Stimulated activated CD4-positive, alpha-beta T cell treated with anti-CD3 and anti-CD28 coated beads, Interleukin-1b, Interleukin-23, amount 100 ng/mL, for 24 hours (primary cell): ENCODE measurements at regions not wholly inside any gene's neighbourhood (a gene's known extent, or its start where the extent isn't known, plus 50 kb on each side); places are given as distances from the start of the nearest gene placed in this dataset.
"Not testable (repeated sequence)": the region's sequence is repeated elsewhere in the genome, so short reads cannot be mapped to it uniquely, and the experiment has no call there.

ENCODE experiments used
- DNase-seq, 4 experiments: peaks; one replicate each; pipeline ENCODE4 v3.0.0-alpha.2; 2020; ENCODE audit warnings: low read depth in 4 of 4, low spot score in 1 of 4

DNA sequence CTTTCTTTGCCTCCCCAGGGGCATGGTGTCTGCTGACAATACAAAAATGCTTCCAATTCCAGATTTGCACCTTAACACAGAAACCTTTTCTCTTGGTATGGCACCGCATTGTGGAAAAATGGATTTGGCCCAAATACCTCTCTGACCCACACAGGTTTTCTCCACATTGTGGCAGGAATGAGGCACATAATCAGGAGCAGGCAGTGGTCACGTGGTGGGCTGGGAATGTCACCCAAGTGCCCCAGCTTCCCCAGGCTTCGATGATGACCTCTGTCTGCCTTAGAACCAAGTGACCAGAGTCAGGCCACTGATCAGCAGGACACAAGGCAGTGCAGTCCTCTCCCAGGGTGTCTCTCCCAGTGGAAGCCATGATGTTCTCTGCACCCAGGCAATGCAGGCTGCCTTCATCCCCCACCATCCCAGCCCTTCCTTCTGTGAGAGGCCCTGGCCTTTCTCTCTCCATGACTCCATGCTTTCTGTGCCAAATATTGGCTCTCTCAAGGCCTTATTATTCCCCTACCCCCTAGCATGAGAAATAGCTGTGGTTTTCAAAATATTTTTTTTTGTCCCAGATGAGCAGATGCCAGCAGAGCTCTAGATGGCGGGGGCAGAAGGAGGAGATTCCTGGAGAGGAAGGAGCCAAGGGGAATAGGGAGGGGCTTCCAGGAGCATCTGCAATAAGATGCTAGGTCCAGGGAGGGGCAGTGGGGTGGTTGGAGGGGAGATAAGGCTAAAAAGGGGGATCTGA is 198.9 kb downstream of the ACKR3 start:
- DNase-seq = no peak

DNA sequence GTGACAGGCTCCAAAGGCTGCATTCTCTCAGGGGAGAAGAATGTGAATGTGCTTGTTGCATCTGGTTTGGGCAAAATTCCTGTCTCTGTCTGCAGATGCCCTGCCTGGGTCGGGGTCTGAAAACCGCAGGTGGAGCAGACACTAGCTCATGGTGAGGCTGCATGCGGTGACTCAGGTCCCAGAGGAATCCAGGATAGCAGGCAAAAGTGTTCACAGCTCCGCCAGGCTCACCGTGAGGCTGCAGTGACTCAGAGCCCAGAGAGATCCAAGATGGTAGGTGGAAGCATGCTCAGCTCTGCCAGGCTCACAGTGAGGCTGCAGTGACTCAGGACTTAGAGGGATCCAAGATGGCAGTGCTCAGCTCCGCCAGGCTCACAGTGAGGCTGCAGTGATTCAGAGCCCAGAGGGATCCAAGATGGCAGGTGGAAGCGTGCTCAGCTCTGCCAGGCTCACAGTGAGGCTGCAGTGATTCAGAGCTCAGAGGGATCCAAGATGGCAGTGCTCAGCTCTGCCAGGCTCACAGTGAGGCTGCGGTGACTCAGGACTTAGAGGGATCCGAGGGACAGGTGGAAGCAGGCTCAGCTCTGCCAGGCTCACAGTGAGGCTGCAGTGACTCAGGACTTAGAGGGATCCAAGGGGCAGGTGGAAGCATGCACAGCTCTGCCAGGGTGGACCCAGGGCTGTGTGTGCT is 200.5 kb downstream of the ACKR3 start:
- DNase-seq = no peak

DNA sequence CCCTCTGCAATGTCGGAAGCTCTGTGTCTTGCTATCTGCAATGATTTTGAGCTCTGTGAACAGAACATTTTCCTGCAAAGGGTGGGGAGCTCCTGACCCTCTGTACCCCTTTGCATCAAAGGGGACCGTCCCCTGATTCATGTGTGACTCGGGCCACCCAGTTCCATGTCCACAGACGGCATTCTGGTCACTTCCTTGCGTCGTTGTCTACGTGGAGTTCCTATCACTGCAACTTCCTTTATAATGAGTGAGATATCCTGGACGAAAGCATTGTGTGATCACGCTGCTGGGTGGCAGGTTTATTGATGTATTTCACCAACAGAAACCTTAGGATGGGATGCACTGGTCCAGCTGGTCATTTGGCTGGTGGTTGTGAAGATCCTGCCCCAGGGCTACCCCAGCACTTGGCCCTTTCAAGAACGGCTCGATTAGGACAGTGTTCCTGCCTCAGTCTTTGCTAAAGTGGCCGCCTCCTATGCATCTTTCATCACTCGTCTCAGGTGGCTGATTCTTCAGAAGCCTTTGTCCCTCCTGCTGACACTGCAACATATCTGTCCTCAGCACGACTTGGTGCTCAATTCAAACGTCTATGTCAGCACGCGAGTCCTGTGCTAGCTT is 202.7 kb downstream of the ACKR3 start:
- DNase-seq = no peak

DNA sequence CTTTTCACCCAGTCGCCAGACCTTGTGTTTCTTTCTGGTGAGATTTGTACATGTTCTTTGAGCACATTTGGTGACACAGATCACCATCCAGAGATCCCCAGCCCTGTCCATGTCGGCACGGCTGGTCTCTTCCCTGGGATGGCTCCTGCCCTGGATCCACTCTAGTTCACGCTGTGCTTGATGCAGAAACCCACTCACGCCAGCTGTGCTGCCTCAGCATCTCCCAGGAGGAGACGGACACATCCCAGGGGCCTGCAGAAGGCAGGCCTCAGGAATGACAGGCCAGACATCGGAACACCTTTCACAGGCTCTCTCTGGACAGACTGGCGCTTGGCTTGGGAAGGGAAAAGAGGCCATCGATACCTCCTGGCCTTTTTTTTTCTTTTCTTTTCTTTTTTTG is 203.6 kb downstream of the ACKR3 start:
- DNase-seq = no peak

DNA sequence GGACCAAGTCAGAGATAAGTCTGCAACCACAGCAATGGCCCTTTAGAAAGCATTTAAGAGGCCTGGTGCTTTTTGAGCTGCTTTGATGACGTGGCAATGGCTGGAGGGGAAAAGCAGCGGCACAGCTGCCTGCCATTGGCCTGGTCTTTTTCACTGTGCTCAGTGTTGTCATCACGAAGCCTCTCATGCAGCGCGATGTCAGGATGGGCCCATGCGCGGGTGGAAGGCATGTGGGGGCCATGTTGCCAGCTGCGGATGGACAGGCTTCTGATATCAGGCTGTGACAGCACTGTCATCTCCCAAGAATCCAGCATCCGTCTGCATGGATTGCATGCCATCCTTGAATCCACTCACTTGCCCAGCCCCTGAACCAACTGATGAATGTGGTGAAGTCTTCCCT is 204.5 kb downstream of the ACKR3 start:
- no peak for DNase-seq

DNA sequence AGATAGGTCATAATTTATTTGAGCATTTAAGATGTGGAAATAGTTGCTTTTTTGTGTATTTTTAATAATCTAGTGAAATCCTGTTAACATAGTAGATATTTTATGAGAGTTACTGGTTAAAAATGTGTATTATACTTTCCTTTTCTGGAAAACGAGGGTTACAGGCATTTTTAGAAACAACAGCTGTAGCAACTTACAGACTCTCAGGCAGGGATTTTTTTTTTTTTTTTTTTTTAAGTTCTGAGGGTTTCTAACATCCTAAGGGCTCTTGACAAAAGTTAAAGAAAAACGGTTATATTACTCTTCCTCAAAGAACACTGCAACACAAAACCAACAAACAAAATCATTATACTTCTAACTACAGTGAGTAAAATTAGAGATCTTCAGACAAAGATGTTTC is 205.9 kb downstream of the ACKR3 start:
- DNase-seq = no peak

DNA sequence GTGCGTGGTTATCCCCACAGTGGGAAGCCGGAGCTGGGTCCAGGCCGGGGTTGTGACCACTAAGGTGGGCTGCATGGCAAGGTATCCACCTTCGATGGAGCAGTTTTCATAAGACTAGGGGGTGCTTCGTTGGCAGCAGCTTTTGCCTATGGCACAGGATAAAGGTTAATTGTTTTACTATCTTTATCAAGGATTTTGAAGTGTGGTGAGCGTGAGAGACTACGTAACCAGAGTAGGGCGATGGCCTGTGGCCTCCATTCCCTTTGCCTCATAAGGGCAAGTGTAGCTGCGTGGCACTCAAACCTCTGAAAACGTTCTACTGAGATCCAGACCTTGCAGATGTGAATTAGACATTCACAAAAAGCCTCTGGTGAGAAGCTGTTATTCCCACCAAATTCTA is 206.6 kb downstream of the ACKR3 start:
- no peak for DNase-seq

DNA sequence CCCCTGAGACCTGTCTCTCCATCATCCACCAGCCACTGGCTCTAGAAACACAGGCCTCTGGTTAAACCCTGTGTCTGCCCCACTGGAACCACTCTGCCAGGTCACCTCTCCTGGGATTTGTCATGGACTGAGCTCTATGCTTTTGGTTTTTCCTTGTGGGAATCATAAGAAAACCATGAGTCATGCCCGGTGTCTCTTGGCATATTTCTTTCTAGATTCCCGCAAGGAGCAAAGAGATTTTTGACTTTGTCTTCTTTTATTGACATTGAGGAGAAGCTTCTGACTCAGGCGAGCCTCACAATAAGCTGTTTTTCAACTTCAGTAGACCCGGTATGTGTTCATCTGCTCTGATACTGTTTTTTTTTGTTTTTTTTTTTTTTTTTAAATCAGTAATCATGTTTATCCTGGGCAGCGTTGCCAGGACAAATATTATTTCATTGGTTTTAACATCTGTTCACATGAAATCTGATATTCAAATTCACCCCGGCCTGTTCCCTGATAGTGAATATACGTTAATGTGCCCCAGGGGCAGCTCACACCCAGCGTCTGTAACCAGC is 207.1 kb downstream of the ACKR3 start:
- no peak for DNase-seq

DNA sequence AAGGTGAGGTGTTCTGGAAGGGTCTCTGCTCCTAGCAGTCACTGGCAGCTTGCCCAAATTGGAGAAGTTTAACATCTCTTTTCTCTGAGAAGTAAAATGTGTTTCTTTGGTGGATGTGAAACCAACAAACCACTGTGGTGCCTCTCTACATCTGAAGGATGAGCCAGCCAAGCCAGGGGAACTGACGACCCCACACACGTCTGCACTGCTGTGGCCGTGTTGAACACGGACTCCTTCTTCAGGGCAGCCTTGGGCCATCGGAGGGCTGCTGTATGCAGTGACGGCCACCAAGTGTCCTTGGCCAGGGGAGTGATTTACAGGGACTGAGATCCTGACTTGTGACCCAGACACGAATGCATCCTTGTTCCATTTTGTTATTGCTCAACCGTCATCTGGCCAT is 207.8 kb downstream of the ACKR3 start:
- DNase-seq = no peak

DNA sequence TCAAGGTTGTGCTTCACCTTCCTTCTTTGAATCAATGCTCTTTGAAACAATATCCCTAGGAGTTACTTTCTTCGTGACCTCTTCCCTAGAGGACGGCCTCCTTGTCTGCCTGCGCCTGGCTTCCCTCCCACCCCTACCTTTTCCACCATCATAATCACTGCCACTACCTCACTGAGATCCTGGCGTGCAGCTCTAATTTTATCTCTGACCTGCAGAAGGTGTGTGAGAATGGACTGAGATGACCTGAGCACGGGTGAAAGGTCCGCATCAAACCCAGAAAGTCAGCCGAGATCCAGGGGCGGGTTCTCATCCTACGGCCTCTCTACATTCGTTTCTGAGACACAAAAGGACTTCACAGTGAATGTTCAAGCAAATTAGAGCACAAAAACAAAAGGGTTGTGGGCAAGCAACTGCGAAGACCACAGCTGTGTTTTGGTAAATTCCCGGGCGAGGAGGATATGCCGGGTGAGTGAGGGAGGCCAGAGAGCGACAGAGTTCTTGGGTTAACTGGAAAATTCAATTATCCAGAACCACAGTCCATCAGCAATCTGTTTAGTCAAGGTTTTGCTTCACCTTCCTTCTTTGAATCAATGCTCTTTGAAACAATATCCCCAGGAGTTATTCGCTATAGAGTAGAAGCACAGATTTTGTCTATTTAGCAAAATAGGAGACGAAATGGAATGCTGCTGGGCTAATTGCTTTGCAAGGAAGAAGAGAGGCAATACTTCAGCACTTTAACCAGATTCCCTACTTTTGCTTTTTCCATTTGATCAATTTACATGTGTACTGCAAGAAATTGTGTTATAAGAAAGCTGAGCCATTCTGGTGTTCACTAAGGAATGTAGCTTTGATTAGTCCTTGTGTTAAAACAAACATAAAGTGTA is 212.6 kb downstream of the ACKR3 start:
- no peak for DNase-seq

DNA sequence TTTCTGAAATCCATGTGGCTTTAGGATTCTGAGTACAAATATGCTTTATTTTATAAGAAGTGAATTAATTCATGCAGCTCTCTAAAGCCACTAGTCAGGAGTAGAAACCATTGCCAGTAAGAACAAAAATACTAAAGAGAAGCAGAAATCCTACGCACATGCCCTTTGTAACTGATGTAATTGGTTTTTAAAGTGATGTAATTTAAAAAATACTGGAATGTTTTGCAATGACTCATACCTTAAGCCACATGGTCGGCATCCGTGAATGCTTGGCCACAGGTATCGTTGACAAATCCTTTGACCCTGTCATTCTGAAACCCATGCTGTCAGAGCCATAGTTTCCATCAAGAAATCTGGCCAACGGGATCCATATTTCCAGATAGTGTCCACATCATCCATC is 213.3 kb downstream of the ACKR3 start:
- no peak for DNase-seq

DNA sequence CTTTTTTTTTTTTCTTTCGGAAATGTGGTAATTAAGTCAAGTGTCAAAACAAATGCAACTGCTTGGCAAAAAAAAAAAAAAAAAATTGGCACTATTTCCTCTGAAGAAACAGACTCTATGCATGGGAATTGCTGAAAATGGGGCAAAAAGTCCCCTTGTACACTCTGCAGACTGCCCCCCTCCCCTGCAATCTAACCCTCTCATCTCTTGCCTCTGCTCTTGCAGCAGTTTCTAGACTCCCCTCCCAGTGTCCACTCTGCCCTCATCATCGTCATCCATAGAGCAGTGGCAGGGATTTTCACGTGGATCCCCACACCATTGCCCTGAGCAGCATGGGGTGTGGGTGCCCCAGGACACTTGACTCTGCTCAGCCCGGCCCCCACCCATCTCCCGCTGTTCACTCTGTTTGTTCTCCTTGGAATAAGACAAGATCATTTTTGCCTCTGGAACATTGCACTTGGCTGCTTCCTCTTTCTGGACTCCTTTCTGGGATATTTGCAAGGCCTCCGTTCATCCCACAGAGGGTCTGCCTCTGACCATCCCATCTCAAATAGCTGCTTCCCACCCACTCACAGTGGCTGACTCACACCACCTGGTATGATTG is 213.9 kb downstream of the ACKR3 start:
- no peak for DNase-seq

DNA sequence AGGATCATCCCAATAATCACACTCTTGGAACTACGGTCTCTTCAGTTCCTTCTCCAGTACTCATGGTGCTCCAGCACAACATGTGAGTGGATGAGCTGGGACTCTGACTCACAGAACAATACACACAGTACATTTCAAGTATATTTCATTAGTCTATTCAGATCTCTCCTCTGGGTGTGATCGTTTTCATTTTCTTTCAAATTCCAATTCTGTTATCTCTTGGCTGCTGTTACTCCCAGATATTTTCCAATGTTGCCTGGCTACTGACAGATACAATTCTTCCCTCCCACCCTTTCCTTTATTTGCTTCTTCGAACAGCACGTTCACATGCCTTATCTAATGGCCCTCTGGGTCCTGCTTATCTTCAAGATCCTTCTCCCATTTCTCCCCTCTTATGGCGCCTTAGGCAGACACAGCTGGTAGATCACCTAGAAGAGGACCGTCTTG is 216.0 kb downstream of the ACKR3 start:
- DNase-seq = no peak

DNA sequence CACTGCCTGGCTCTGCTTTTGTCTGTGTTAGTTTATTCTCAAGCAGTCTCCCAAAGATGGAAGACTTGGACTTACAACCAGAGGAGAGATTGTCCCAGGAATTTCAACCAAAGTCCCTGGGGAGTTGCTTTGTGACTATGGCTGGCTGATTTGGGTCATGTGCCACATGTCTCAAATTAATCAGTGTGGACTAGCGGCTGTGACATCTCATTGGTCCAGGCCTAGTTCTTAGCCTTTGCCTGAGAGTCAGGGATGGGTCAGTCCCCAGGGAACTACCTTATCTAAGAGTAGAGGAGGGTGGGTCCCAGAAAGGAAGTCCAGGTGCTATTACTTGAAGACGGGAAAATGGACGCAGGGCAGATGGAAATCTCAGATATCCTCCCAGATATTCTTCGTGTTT is 217.1 kb downstream of the ACKR3 start:
- DNase-seq = no peak

DNA sequence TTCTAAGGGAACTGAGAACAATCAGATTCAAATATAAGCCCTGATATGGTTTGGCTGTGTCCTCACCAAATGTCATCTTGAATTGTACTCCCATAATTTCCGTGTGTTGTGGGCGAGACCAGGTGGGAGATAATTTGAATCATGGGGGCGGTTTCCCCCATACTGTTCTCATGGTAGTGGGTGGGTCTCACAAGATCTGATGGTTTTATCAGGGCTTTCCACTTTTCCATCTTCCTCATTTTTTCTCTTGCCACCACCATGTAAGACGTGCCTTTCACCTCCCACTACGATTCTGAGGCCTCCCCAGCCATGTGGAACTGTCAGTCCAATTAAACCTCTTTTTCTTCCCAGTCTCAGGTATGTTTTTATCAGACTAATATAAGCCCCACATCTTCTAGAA is 217.8 kb downstream of the ACKR3 start:
- DNase-seq = not testable (repeated sequence)

DNA sequence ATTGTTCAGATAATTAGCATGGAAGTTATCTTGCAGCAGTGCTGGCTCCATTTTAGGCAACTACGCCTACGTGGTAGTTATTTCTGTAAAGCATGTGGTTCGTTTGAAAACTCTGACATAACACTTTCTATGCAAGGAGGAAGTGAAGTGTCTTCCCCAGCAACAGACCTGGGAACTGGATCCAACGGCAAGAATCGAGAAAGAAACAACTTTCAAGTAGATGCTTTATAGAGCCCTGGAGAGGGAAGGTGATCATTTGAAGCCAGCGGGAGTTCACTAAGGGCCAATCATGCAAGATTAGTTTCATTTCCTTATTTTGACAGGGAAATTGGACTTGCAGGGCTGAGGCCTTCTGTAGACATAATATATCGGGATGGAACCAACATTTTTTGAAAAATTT is 218.3 kb downstream of the ACKR3 start:
- DNase-seq = no peak

DNA sequence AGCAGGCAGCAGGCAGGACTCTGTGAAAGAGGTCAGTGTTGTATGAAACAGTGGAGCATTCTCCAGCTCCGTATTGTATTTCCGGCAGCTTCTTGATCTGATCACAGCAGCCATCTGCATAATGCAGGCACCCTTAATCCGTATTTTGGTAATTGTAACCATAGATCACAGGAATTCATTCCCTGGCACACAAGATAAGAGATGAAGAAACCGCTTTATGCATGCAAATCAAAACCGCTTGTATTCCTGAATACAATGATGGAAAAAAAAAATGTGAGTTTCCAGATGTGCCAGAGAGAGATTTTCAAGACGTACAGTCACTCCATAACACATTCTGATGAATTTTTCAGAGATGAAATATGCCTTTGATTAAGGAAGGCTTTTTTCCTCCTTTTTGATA is 221.3 kb downstream of the ACKR3 start:
- no peak for DNase-seq

DNA sequence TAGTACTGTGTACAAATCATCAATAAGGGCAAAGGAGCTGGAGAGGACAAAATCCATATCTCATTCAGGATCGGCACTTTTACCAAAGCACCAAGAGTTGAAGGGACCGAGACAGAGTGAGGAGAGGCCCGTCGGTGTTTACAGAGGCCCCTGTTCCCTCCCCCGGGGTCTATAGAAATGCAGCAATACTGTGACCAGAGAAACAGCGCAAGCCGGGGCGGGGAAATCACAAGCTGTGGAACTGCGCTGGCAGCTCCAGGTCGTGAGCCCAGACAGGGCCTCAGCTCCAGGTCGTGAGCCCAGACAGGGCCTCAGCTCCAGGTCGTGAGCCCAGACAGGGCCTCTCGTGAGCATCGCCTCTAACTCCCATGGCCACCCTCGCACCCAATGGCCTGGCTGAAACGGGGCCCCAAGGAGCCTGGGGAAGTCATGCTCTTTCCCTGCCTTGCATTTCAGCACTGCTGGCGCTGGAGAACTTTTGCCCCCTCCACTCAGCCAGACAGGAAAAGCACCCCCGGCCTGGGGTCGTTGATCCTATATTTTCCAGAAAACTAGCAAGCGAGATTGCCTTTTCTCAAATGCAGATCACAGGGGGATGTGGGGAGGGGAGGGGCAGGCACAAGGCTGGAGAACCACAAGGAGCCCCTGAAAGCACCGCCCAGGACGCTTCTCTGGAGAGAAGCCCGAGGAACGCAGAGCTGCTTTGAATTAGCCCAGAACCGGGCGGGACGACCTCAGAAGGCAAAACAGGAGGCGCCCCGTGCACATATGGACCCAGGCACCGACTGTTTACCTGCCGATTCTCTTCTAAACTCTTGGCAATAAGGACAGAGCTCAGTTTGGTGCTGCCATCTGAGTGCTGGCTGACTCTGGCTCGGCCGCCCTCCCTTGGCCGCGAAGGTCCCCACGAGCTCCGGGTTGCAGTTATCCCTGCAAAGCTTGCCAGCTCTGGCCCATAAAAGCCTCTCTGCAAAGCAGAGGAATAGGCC is 223.7 kb downstream of the ACKR3 start:
- no peak for DNase-seq

DNA sequence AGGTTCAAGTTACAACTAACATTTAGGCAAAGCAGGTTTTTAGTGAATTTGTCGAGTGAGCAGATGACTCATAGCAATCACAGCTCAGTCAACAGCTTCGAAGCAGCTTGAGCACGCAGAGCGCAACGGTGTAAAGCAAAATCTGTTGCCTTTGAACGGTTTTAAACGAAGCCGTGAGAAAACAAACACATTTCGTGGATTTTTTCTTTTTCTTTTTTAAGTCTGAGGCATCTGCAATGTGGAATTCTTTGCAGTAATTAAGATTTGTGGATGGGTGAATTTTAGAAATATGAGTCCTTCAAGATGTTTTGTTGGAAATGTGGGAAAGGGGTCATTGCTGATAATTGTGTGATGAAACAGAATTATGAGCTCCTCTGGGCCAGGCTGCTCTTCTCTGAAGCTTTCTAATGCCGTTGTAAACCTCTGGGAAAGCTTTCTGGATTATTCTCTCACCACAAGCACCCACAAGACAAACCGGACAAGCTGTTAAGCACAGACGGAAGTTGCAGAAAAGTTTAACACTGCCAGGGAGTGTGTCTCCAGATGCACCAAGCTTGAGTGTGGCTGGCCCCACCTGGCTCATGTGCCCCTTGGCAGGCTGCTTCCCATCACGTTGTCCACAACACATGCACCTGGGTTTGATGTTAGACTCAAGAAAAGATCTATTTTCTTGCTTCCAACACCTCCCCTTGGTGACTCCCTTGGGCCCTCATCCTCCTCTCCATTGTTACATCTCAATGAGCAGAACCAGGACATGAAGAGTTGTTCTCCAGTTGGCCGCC is 224.7 kb downstream of the ACKR3 start:
- DNase-seq = no peak
